ENCODE measurements at regions not wholly inside any gene's neighbourhood (a gene's known extent, or its start where the extent isn't known, plus 50 kb on each side); places are given as distances from the start of the nearest gene placed in this dataset.

GRCh38 chr2:19642501-19642900 lies 259.3 kb downstream of the TTC32 start:
- DNase-seq (ENCODE audit: low read depth): no peak
- TF ChIP-seq, protein P1, sequence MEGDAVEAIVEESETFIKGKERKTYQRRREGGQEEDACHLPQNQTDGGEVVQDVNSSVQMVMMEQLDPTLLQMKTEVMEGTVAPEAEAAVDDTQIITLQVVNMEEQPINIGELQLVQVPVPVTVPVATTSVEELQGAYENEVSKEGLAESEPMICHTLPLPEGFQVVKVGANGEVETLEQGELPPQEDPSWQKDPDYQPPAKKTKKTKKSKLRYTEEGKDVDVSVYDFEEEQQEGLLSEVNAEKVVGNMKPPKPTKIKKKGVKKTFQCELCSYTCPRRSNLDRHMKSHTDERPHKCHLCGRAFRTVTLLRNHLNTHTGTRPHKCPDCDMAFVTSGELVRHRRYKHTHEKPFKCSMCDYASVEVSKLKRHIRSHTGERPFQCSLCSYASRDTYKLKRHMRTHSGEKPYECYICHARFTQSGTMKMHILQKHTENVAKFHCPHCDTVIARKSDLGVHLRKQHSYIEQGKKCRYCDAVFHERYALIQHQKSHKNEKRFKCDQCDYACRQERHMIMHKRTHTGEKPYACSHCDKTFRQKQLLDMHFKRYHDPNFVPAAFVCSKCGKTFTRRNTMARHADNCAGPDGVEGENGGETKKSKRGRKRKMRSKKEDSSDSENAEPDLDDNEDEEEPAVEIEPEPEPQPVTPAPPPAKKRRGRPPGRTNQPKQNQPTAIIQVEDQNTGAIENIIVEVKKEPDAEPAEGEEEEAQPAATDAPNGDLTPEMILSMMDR (IDR thresholded peaks at IDR 0.05; ENCODE audit: insufficient read depth, low read depth, low read length): no peak
- ChIA-PET CTCF (no interaction called here), POLR2A (no interaction called here)
- Histone ChIP-seq H3K4me3 (ENCODE audit: low read depth, low read length) (no peak overlapping the region), H3K36me3 (ENCODE audit: control insufficient read depth, insufficient read depth, low read length) (no peaks in the 10 kb centered on the region), H3K27me3 (ENCODE audit: control insufficient read depth, insufficient read depth, low read length) (peaks cover 7% of the 10 kb centered on the region)

DNA sequence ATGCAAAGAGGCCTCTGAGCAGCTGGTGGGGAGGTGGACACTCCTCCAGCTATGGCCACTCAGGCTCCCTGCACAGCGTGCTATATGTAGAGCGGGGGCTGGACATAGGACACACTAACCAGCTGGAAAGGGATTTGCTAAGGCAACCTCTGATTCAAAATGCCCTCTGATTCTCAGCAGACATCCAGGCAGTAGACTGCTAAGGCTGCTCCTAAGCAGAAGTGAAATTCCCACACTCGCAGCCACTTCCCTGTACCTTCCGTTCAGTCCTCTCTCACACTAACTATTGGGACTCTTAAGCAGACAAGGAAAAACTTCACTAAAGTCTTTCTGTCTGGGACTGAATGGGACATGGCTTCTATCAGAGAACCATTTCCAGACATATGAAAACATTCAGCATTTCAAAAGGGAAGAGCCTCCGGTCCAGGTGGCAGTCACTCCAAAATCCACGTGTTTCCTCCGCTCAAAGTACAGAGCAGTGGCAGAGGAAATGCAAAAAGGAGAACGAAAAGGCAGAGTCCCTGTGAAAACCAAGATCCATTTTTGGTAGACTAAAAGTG lies 265.8 kb downstream of the TTC32 start:
- Histone ChIP-seq H3K36me3 (ENCODE audit: control insufficient read depth, insufficient read depth, low read length) (no peaks in the 10 kb centered on the region), H3K4me3 (ENCODE audit: low read depth, low read length) (no peak overlapping the region), H3K27me3 (ENCODE audit: control insufficient read depth, insufficient read depth, low read length) (peaks cover 13% of the 10 kb centered on the region)
- TF ChIP-seq, protein P1 (IDR thresholded peaks at IDR 0.05; ENCODE audit: insufficient read depth, low read depth, low read length): no peak
- CTCF ChIA-PET: no interaction called here
- POLR2A ChIA-PET: interaction anchor here (0.7 kb wide), 1 partner anchor 14 kb away, joined by 9 read pairs; no protein-coding TSS in a partner anchor
- DNase-seq (ENCODE audit: low read depth): no peak

GRCh38 chr2:19632403-19632991 lies 269.3 kb downstream of the TTC32 start:
- Histone ChIP-seq H3K27me3 (ENCODE audit: control insufficient read depth, insufficient read depth, low read length) (peaks cover 9% of the 10 kb centered on the region), H3K36me3 (ENCODE audit: control insufficient read depth, insufficient read depth, low read length) (no peaks in the 10 kb centered on the region), H3K4me3 (ENCODE audit: low read depth, low read length) (no peak overlapping the region)
- ChIA-PET CTCF (no interaction called here), POLR2A (no interaction called here)
- no peak for DNase-seq (ENCODE audit: low read depth)
- TF ChIP-seq, protein P1 (IDR thresholded peaks at IDR 0.05; ENCODE audit: insufficient read depth, low read depth, low read length): no peak

- no peak overlapping the region for H3K4me3 ChIP-seq (ENCODE audit: low read depth, low read length)
- H3K36me3 ChIP-seq (ENCODE audit: control insufficient read depth, insufficient read depth, low read length): no peaks in the 10 kb centered on the region
- DNase-seq (ENCODE audit: low read depth): no peak
- ChIA-PET CTCF (interaction anchor here (1.2 kb wide), 1 partner anchor 12 kb away, joined by 3 read pairs; no protein-coding TSS in a partner anchor), POLR2A (no interaction called here)
- TF ChIP-seq, protein P1 (IDR thresholded peaks at IDR 0.05; ENCODE audit: insufficient read depth, low read depth, low read length): no peak
- peaks cover 8% of the 10 kb centered on the region for H3K27me3 ChIP-seq (ENCODE audit: control insufficient read depth, insufficient read depth, low read length)
Measured at GRCh38 chr2:19631871-19632270, 269.9 kb downstream of the TTC32 start.

DNA sequence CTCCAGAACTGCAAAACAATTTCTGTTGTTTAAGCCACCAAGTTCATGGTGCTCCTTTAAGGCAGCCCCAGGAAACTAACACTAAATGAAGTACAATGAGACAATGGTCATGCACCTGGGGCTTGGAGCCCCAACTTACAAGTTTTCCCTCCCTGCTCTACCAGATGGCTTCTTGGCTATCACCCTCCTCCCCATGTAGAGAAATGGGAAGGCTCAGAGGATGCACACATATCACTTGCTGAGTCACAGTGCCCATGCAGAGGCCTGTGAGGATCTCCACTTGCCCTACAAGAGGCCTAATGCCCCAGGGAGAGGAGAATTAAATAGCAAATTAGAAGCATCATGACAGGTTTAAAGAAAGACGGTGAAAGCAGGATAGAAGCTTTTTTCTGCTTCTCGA lies 270.9 kb downstream of the TTC32 start:
- TF ChIP-seq, protein P1 (IDR thresholded peaks at IDR 0.05; ENCODE audit: insufficient read depth, low read depth, low read length): no peak
- no peak for DNase-seq (ENCODE audit: low read depth)
- Histone ChIP-seq H3K36me3 (ENCODE audit: control insufficient read depth, insufficient read depth, low read length) (no peaks in the 10 kb centered on the region), H3K27me3 (ENCODE audit: control insufficient read depth, insufficient read depth, low read length) (peaks cover 8% of the 10 kb centered on the region), H3K4me3 (ENCODE audit: low read depth, low read length) (no peak overlapping the region)
- POLR2A ChIA-PET: no interaction called here
- CTCF ChIA-PET: interaction anchor here (1.2 kb wide), 1 partner anchor 13 kb away, joined by 3 read pairs; no protein-coding TSS in a partner anchor
